ENCODE measurements at regions not wholly inside any gene's neighbourhood (a gene's known extent, or its start where the extent isn't known, plus 50 kb on each side); places are given as distances from the start of the nearest gene placed in this dataset.

DNA sequence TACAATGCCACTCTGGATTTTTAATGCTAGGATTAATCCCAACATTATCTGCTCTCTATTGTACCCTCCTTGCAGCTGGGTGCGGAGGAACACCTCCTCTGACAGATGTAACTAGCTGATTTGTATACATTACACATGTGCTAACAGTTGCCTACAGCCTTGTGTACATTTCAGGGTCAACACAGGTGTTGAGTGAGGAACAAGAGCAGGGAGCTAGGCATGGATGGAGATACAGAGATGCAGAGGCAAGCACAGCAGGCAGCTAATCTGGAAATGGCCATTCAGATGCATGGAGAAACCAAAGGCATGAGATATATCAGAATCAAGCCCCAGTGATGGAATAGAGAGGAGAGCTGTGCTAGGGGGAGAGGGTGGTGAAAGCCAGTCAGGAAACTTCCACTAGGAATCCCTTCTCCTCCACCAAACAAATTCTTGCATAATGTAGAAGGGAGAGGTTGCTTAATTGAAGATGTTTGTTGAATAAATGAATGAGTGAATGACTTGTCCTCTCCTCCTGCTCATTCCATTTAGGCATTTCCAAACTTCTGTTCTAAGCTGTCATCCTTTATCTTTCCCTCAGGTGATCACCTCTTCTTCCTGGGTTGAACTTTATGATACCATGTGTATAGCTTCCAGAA, 313.2 kb downstream of the ATP23 start:
- DNase-seq (ENCODE audit: low read depth in 1 of 2, low spot score in 1 of 2), result no peak
- Histone ChIP-seq H3K27ac (replicated peaks) (no peak overlapping the region), H3K4me3 (replicated peaks; ENCODE audit: insufficient read depth, low read length) (no peak overlapping the region), H3K27me3 (ENCODE audit: insufficient read depth, poor library complexity, severe bottlenecking) (no peaks in the 10 kb centered on the region)
- TF ChIP-seq, protein P1, sequence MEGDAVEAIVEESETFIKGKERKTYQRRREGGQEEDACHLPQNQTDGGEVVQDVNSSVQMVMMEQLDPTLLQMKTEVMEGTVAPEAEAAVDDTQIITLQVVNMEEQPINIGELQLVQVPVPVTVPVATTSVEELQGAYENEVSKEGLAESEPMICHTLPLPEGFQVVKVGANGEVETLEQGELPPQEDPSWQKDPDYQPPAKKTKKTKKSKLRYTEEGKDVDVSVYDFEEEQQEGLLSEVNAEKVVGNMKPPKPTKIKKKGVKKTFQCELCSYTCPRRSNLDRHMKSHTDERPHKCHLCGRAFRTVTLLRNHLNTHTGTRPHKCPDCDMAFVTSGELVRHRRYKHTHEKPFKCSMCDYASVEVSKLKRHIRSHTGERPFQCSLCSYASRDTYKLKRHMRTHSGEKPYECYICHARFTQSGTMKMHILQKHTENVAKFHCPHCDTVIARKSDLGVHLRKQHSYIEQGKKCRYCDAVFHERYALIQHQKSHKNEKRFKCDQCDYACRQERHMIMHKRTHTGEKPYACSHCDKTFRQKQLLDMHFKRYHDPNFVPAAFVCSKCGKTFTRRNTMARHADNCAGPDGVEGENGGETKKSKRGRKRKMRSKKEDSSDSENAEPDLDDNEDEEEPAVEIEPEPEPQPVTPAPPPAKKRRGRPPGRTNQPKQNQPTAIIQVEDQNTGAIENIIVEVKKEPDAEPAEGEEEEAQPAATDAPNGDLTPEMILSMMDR (IDR thresholded peaks at IDR 0.05; ENCODE audit: insufficient read depth, low read length), result no peak
- TF ChIP-seq GABPA (IDR thresholded peaks at IDR 0.05; ENCODE audit: low read depth) (no peak), SPI1 (IDR thresholded peaks at IDR 0.05; ENCODE audit: borderline replicate concordance, low read depth) (no peak), POLR2AphosphoS5 (IDR thresholded peaks at IDR 0.05; ENCODE audit: low read depth) (no peak)
- TF ChIP-seq, protein P2, sequence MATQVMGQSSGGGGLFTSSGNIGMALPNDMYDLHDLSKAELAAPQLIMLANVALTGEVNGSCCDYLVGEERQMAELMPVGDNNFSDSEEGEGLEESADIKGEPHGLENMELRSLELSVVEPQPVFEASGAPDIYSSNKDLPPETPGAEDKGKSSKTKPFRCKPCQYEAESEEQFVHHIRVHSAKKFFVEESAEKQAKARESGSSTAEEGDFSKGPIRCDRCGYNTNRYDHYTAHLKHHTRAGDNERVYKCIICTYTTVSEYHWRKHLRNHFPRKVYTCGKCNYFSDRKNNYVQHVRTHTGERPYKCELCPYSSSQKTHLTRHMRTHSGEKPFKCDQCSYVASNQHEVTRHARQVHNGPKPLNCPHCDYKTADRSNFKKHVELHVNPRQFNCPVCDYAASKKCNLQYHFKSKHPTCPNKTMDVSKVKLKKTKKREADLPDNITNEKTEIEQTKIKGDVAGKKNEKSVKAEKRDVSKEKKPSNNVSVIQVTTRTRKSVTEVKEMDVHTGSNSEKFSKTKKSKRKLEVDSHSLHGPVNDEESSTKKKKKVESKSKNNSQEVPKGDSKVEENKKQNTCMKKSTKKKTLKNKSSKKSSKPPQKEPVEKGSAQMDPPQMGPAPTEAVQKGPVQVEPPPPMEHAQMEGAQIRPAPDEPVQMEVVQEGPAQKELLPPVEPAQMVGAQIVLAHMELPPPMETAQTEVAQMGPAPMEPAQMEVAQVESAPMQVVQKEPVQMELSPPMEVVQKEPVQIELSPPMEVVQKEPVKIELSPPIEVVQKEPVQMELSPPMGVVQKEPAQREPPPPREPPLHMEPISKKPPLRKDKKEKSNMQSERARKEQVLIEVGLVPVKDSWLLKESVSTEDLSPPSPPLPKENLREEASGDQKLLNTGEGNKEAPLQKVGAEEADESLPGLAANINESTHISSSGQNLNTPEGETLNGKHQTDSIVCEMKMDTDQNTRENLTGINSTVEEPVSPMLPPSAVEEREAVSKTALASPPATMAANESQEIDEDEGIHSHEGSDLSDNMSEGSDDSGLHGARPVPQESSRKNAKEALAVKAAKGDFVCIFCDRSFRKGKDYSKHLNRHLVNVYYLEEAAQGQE (IDR thresholded peaks at IDR 0.05; ENCODE audit: insufficient replicate concordance, low read depth), result no peak

DNA sequence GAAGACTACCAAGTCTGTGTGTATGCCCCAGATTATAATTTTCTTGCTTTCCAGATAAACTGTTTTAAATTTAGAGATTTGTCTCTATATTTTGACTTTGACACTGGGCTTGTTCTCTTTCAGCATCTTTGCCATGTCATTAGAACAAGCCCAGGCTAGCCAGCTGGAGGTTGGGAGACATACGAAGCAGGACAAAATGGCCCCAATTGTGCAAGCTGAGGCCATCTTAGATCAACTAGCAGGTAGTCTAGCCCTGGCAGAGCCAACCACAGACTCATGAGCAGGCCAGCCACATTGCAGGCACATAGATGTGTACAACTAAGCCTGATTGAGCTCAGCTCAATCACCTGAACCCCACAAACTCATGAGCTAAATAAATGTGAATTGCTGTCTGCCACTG, 321.4 kb downstream of the ATP23 start:
- TF ChIP-seq SPI1 (IDR thresholded peaks at IDR 0.05; ENCODE audit: borderline replicate concordance, low read depth), result no peak
- Histone ChIP-seq H3K4me3 (replicated peaks; ENCODE audit: insufficient read depth, low read length) (no peak overlapping the region), H3K27me3 (ENCODE audit: insufficient read depth, poor library complexity, severe bottlenecking) (no peaks in the 10 kb centered on the region), H3K27ac (replicated peaks) (no peak overlapping the region)
- no peak for DNase-seq (ENCODE audit: low read depth in 1 of 2, low spot score in 1 of 2)

DNA sequence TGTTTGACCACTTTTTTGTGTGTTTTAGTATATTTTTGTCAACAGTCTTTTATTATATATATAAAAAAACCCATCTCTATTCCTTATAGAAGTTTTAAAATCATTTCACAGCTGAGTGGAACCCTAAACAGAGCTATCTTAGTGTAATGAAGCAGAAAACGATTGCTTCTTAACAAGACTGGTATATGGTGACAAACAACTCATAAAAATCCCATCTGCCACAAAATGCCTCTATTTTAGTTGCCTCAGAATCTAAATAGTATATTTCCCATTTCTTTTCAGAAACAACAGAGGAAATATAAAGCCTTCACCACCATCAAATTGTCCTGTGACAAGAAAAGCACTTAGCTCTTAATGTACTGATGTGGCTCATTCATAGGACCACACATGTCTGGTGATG, 322.4 kb downstream of the ATP23 start:
- H3K27ac ChIP-seq (replicated peaks), result no peak overlapping the region
- TF ChIP-seq, protein P1 (IDR thresholded peaks at IDR 0.05; ENCODE audit: insufficient read depth, low read length), result no peak
- TF ChIP-seq, protein P2 (IDR thresholded peaks at IDR 0.05; ENCODE audit: insufficient replicate concordance, low read depth), result no peak
- TF ChIP-seq SPI1 (IDR thresholded peaks at IDR 0.05; ENCODE audit: borderline replicate concordance, low read depth), result no peak
- TF ChIP-seq POLR2AphosphoS5 (IDR thresholded peaks at IDR 0.05; ENCODE audit: low read depth), result no peak
- no peak for TF ChIP-seq GABPA (IDR thresholded peaks at IDR 0.05; ENCODE audit: low read depth)

DNA sequence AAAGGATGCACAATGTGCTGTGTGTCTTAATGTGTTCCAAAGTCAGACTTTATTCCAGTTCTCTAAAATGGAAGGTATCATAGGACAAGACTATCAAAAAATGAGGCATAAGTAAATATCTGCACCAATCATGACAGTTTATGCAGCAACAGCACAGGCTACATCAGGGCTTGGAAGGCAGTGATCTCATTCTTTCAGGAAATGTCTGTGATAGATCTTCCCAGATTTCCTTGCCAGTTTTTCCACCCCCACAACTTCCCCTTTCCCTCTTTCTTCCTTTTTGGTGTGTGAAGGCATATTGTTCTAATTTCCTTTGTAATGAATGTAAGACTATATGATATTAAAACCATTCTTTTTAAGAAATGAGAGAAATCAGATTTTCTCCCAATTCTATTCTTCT, 326.7 kb downstream of the ATP23 start:
- TF ChIP-seq POLR2AphosphoS5 (IDR thresholded peaks at IDR 0.05; ENCODE audit: low read depth) (no peak), GABPA (IDR thresholded peaks at IDR 0.05; ENCODE audit: low read depth) (no peak), SPI1 (IDR thresholded peaks at IDR 0.05; ENCODE audit: borderline replicate concordance, low read depth) (no peak)
- TF ChIP-seq, protein P2 (IDR thresholded peaks at IDR 0.05; ENCODE audit: insufficient replicate concordance, low read depth), result no peak
- TF ChIP-seq, protein P1 (IDR thresholded peaks at IDR 0.05; ENCODE audit: insufficient read depth, low read length), result no peak
- Histone ChIP-seq H3K27me3 (ENCODE audit: insufficient read depth, poor library complexity, severe bottlenecking) (no peaks in the 10 kb centered on the region), H3K27ac (replicated peaks) (no peak overlapping the region), H3K4me3 (replicated peaks; ENCODE audit: insufficient read depth, low read length) (no peak overlapping the region)
- DNase-seq (ENCODE audit: low read depth in 1 of 2, low spot score in 1 of 2), result no peak

More for the DNA sequence above, 322.4 kb downstream of the ATP23 start:
- no peak for DNase-seq (ENCODE audit: low read depth in 1 of 2, low spot score in 1 of 2)
- H3K4me3 ChIP-seq (replicated peaks; ENCODE audit: insufficient read depth, low read length), result no peak overlapping the region
- H3K27me3 ChIP-seq (ENCODE audit: insufficient read depth, poor library complexity, severe bottlenecking), result no peaks in the 10 kb centered on the region

Measured in HL-60 (cell line).